ENCODE measurements at regions not wholly inside any gene's neighbourhood (a gene's known extent, or its start where the extent isn't known, plus 50 kb on each side); places are given as distances from the start of the nearest gene placed in this dataset.

GRCh38 chr13:22090106-22090505, 419.2 kb downstream of the FGF9 start:
- no peak overlapping the region for H3K27ac ChIP-seq (ENCODE audit: insufficient read depth, low read depth, low read length)
- no peaks in the 10 kb centered on the region for H4K20me1 ChIP-seq (replicated peaks; ENCODE audit: control insufficient read depth, extremely low read depth, insufficient read depth, low read length)
- H3K79me2 ChIP-seq (ENCODE audit: control insufficient read depth, insufficient read depth, low read length): no peaks in the 10 kb centered on the region
- BruUV-seq (replicated peaks): no TSS peak
- no peak for FAIRE-seq
- no peak overlapping the region for H3K4me3 ChIP-seq (replicated peaks in 1 of 3; ENCODE audit: insufficient read depth in 1 of 3, low read depth in 1 of 3, low read length in 3 of 3)
- dilution Hi-C loops (cut with MboI; ENCODE audit: extremely low pct_ligation_motif_present, low sequenced_read_pairs) (no loop called here), intact Hi-C loops (cut with micrococcal nuclease) (no loop called here)
- H2AFZ ChIP-seq (ENCODE audit: low read depth, low read length): no peak overlapping the region
- H3K9me1 ChIP-seq (replicated peaks; ENCODE audit: control insufficient read depth, extremely low read depth, insufficient read depth, low read length): no peaks in the 10 kb centered on the region
- H3K4me2 ChIP-seq (ENCODE audit: insufficient read depth, low read length): no peak overlapping the region
- no peaks in the 10 kb centered on the region for H3K27me3 ChIP-seq (ENCODE audit: control insufficient read depth in 2 of 2, insufficient read depth in 2 of 2, low read length in 2 of 2)
- ChIA-PET CTCF (no interaction called here), POLR2A (no interaction called here)
- H3K4me1 ChIP-seq (ENCODE audit: control insufficient read depth, extremely low read depth, insufficient read depth, low read length): no peaks in the 10 kb centered on the region
- no peak overlapping the region for H3K9ac ChIP-seq (replicated peaks; ENCODE audit: extremely low read depth, insufficient read depth, low read length)
- H3K36me3 ChIP-seq (ENCODE audit: control insufficient read depth in 2 of 2, extremely low read depth in 1 of 2, insufficient read depth in 2 of 2, low read length in 2 of 2): no peaks in the 10 kb centered on the region
- no peak for DNase-seq (ENCODE audit: low read depth, low spot score)
- peaks cover 7% of the 10 kb centered on the region for H3K9me3 ChIP-seq (replicated peaks; ENCODE audit: control insufficient read depth, insufficient read depth, low read length)
- TF ChIP-seq GATA2 (IDR thresholded peaks at IDR 0.05; ENCODE audit: insufficient read depth, insufficient read length, low read depth, low read length): no peak

DNA sequence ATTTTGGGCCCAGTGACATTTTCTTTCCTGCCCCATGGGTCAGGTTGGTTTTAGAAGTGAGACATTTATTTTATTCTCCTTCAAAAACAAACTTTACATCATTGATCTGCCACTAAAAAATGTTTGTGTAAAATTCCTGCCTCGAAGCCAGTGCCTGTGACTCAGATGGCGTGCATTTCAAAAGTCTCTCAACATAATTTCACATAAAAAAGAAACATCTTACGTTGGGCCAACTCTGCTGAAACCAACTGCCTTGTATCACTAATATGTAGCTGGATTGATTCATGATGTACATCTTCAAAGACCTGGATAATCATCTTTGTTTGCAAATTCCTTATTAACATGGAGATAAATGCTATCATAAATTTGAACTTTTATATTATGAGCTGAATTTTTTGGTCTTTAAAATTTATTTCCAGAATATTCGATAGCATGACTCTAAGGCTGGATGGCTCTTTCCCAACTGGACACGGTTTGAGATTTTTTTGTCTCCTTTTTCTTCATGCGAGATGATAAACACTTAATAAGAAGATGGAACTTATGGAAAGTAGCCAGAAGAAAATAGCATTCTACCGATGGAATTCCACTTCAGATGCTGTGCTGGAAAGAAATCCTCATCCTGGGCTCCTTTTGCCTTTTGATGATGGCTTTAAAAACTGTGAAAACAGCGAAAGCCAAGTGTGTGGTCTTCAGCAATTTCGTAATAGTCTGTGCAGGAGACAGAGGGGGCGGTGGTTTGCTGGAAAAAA, 420.5 kb downstream of the FGF9 start:
- Histone ChIP-seq H3K79me2 (ENCODE audit: control insufficient read depth, insufficient read depth, low read length) (no peaks in the 10 kb centered on the region), H2AFZ (ENCODE audit: low read depth, low read length) (no peak overlapping the region), H3K4me1 (ENCODE audit: control insufficient read depth, extremely low read depth, insufficient read depth, low read length) (no peaks in the 10 kb centered on the region), H3K4me3 (replicated peaks in 1 of 3; ENCODE audit: insufficient read depth in 1 of 3, low read depth in 1 of 3, low read length in 3 of 3) (no peak overlapping the region), H3K9me1 (replicated peaks; ENCODE audit: control insufficient read depth, extremely low read depth, insufficient read depth, low read length) (no peaks in the 10 kb centered on the region), H3K27ac (ENCODE audit: insufficient read depth, low read depth, low read length) (no peak overlapping the region), H3K4me2 (ENCODE audit: insufficient read depth, low read length) (no peak overlapping the region), H4K20me1 (replicated peaks; ENCODE audit: control insufficient read depth, extremely low read depth, insufficient read depth, low read length) (no peaks in the 10 kb centered on the region), H3K36me3 (ENCODE audit: control insufficient read depth in 2 of 2, extremely low read depth in 1 of 2, insufficient read depth in 2 of 2, low read length in 2 of 2) (no peaks in the 10 kb centered on the region), H3K27me3 (ENCODE audit: control insufficient read depth in 2 of 2, insufficient read depth in 2 of 2, low read length in 2 of 2) (no peaks in the 10 kb centered on the region), H3K9ac (replicated peaks; ENCODE audit: extremely low read depth, insufficient read depth, low read length) (no peak overlapping the region), H3K9me3 (replicated peaks; ENCODE audit: control insufficient read depth, insufficient read depth, low read length) (peaks cover 5% of the 10 kb centered on the region)
- dilution Hi-C loops (cut with MboI; ENCODE audit: extremely low pct_ligation_motif_present, low sequenced_read_pairs) (no loop called here), intact Hi-C loops (cut with micrococcal nuclease) (no loop called here)
- no TSS peak for BruUV-seq (replicated peaks)
- FAIRE-seq (no peak), DNase-seq (ENCODE audit: low read depth, low spot score) (no peak)
- POLR2A ChIA-PET: no interaction called here
- TF ChIP-seq MAX (IDR thresholded peaks at IDR 0.05; ENCODE audit: insufficient read depth, insufficient read length): no peak
- no peak for TF ChIP-seq POLR2AphosphoS5 (IDR thresholded peaks at IDR 0.05; ENCODE audit: insufficient read depth, low read depth, low read length)
- no peak for TF ChIP-seq GATA2 (IDR thresholded peaks at IDR 0.05; ENCODE audit: insufficient read depth, insufficient read length, low read depth, low read length)
- no peak for TF ChIP-seq FOS (IDR thresholded peaks at IDR 0.05; ENCODE audit: borderline replicate concordance, insufficient read depth, low read length)
- no peak for TF ChIP-seq MYC (IDR thresholded peaks at IDR 0.05; ENCODE audit: low read depth, low read length)
- no peak for TF ChIP-seq CTCF (IDR thresholded peaks at IDR 0.05; ENCODE audit: extremely low read depth in 1 of 2, insufficient read depth in 1 of 2, low read depth in 1 of 2, low read length in 2 of 2)
- CTCF ChIA-PET: no interaction called here

Data from endothelial cell of umbilical vein (primary cell).